ENCODE measurements at regions not wholly inside any gene's neighbourhood (a gene's known extent, or its start where the extent isn't known, plus 50 kb on each side); places are given as distances from the start of the nearest gene placed in this dataset.

DNA sequence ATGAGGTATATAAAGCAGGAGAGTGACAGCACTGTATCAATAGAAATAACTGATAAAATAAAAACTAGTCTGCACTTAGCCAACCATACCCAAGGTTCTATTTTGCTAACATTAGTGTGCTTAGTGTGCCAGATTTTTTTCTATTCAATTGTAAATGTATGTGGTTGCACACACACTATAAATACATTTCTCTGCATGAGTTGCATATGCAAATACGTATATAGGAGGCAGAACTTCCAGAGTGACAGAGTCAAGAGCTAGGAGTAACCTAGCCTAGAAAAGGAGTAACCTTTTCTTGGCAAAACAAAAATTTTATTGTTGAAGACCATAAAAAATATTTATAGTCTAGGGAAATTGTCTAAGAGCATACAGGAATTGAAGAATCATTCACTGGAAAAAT is 461.6 kb downstream of the GABRG2 start:
- Histone ChIP-seq H2BK5ac (ENCODE audit: insufficient read length, low read length) (no peak overlapping the region), H2BK15ac (ENCODE audit: low read depth, low read length) (no peak overlapping the region), H3K14ac (ENCODE audit: insufficient read depth, low read length) (no peak overlapping the region), H3K27me3 (ENCODE audit: insufficient read depth, low read length) (no peaks in the 10 kb centered on the region), H2BK12ac (ENCODE audit: insufficient read length, low read depth, low read length) (no peak overlapping the region), H3K23ac (ENCODE audit: insufficient read length, low read depth, low read length) (no peak overlapping the region), H3K23me2 (ENCODE audit: insufficient read length, low read depth, low read length, poor library complexity, severe bottlenecking) (no peaks in the 10 kb centered on the region), H3K18ac (ENCODE audit: insufficient read length, low read depth, low read length) (no peak overlapping the region), H2BK120ac (ENCODE audit: low read depth, low read length, poor library complexity, severe bottlenecking) (no peak overlapping the region), H4K91ac (ENCODE audit: insufficient read length, low read depth, low read length) (no peak overlapping the region), H2AK5ac (ENCODE audit: insufficient read length, low read length) (no peak overlapping the region), H3K9ac (ENCODE audit: extremely low read depth, insufficient read length, low read length) (no peak overlapping the region), H2BK20ac (ENCODE audit: low read depth, low read length, poor library complexity, severe bottlenecking) (no peak overlapping the region), H3K4me2 (ENCODE audit: insufficient read depth, insufficient read length, low read length) (no peak overlapping the region), H3K79me1 (ENCODE audit: insufficient read depth, low read depth, low read length, poor library complexity, severe bottlenecking) (no peaks in the 10 kb centered on the region), H3K79me2 (ENCODE audit: insufficient read depth, low read length) (no peaks in the 10 kb centered on the region), H4K5ac (ENCODE audit: insufficient read length, low read depth, low read length) (no peak overlapping the region), H4K8ac (replicated peaks; ENCODE audit: insufficient read length, low read depth, low read length) (no peak overlapping the region), H3K4me1 (ENCODE audit: insufficient read depth, low read length) (no peaks in the 10 kb centered on the region), H2AFZ (ENCODE audit: low read length) (no peak overlapping the region), H3K9me3 (ENCODE audit: control insufficient read depth, low read depth, low read length) (no peaks in the 10 kb centered on the region), H3K56ac (ENCODE audit: insufficient read length, low read depth, low read length) (no peak overlapping the region), H3T11ph (ENCODE audit: low read length) (no peak overlapping the region), H4K20me1 (ENCODE audit: control insufficient read depth, insufficient read depth, insufficient read length) (no peaks in the 10 kb centered on the region), H3K4ac (ENCODE audit: low read depth, low read length) (no peak overlapping the region), H3K27ac (ENCODE audit: insufficient read length, low read depth, low read length) (no peak overlapping the region)
- WGBS (ENCODE audit: extremely low coverage, insufficient read length, low lambda C conversion rate) = no CpG with 5 or more reads among the region's 1 CpG
- H3K4me3 Mint-ChIP-seq = no peak overlapping the region
- peaks cover 4% of the 10 kb centered on the region in 2 experiments; a peak in 2 of 5 replicates for H3K9me3 Mint-ChIP-seq
- peaks cover 0 to 4% (median 0%) of the 10 kb centered on the region in 3 experiments; a peak in 3 of 7 replicates for H3K36me3 Mint-ChIP-seq (ENCODE audit: insufficient read depth in 1 of 3, low read depth in 3 of 3)
- H3K27me3 Mint-ChIP-seq (ENCODE audit: low read depth) = no peaks in the 10 kb centered on the region; the same call in none of the 2 replicates
- no peak for DNase-seq
- no peak overlapping the region for H3K27ac Mint-ChIP-seq
- no peaks in the 10 kb centered on the region; a peak in 1 of 4 replicates for H3K4me1 Mint-ChIP-seq
- TF ChIP-seq, protein P1, sequence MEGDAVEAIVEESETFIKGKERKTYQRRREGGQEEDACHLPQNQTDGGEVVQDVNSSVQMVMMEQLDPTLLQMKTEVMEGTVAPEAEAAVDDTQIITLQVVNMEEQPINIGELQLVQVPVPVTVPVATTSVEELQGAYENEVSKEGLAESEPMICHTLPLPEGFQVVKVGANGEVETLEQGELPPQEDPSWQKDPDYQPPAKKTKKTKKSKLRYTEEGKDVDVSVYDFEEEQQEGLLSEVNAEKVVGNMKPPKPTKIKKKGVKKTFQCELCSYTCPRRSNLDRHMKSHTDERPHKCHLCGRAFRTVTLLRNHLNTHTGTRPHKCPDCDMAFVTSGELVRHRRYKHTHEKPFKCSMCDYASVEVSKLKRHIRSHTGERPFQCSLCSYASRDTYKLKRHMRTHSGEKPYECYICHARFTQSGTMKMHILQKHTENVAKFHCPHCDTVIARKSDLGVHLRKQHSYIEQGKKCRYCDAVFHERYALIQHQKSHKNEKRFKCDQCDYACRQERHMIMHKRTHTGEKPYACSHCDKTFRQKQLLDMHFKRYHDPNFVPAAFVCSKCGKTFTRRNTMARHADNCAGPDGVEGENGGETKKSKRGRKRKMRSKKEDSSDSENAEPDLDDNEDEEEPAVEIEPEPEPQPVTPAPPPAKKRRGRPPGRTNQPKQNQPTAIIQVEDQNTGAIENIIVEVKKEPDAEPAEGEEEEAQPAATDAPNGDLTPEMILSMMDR (conservative IDR thresholded peaks at IDR 0.05) = no peak
